Stimulated activated naive CD8-positive, alpha-beta T cell treated with anti-CD3 and anti-CD28 coated beads, Interleukin-15, amount 100 ng/mL, for 72 hours (primary cell): ENCODE measurements at regions not wholly inside any gene's neighbourhood (a gene's known extent, or its start where the extent isn't known, plus 50 kb on each side); places are given as distances from the start of the nearest gene placed in this dataset.
"Not testable (repeated sequence)": the region's sequence is repeated elsewhere in the genome, so short reads cannot be mapped to it uniquely, and the experiment has no call there.

Experiments used
- ATAC-seq: fragments of 150-1000 bp; cut with Tn5 transposase; 2 replicates; pipeline ENCODE4 v1.10.0; 2021; ENCODE audit warnings: mild to moderate bottlenecking, moderate library complexity
- DNase-seq, 2 donors: peaks; one replicate each; pipeline ENCODE4 v3.0.0; 2021 to 2022
- H3K27ac Mint-ChIP-seq, 2 donors: one replicate each; pipeline ENCODE4 v1.8.0; 2022; ENCODE audit warnings: mild to moderate bottlenecking in 2 of 2, mixed read lengths in 2 of 2, moderate library complexity in 2 of 2
- H3K27me3 Mint-ChIP-seq: one replicate; pipeline ENCODE4 v1.8.0; 2022; ENCODE audit warnings: mixed read lengths
- H3K4me1 Mint-ChIP-seq: one replicate; pipeline ENCODE4 v1.8.0; 2022; ENCODE audit warnings: mild to moderate bottlenecking, mixed read lengths
- H3K4me3 Mint-ChIP-seq, 2 donors: one replicate each; pipeline ENCODE4 v1.8.0; 2022; ENCODE audit warnings: mild to moderate bottlenecking in 2 of 2, mixed read lengths in 2 of 2, moderate library complexity in 1 of 2
- H3K9me3 Mint-ChIP-seq, 2 donors: one replicate each; pipeline ENCODE4 v1.8.0; 2022; ENCODE audit warnings: mixed read lengths in 2 of 2

DNA sequence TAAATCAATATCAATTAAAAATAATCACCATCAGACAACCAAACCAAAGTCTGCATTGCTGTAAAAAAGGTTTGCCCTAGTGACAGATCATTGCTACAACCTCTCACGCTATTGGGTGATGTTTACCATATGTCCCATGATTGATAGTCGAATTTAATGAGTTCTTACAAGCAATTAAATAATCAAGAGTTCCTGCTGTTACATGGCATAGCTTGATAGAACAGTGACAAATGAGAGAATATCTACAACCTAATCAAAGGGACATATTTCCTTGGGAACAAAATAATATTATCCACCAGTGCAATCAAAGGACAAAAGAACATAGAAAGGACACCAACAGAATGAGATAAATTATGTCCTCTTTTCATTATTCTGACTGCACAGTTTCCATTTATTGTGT is 387.4 kb downstream of the ETV1 start:
- ATAC-seq: no peak
- no peak for DNase-seq
- no peaks in the 10 kb centered on the region for H3K4me1 Mint-ChIP-seq
- H3K27me3 Mint-ChIP-seq: no peaks in the 10 kb centered on the region
- H3K27ac Mint-ChIP-seq: no peak overlapping the region
- H3K9me3 Mint-ChIP-seq: peaks cover 0 to 5% of the 10 kb centered on the region in 2 donors
- H3K4me3 Mint-ChIP-seq: no peak overlapping the region

DNA sequence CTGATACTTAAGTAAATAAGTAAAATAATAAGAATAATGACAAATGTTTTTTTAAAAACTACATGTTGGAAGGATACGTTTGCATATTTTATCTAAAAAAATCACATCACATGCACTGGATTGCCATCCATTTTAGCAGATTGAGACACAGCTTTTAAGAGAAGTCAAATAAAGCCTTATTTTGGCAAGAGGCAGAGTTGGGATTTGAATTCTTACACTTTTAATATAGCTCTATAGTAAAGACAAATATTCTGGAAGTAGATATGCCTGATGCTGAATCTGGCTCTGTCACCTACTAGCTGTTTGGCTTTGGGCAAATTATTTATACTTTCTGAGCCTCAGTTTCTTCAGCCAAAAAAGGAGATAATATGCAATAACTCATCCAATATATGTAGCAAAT is 386.4 kb downstream of the ETV1 start:
- no peak overlapping the region for H3K4me3 Mint-ChIP-seq
- ATAC-seq: no peak
- DNase-seq: no peak

DNA sequence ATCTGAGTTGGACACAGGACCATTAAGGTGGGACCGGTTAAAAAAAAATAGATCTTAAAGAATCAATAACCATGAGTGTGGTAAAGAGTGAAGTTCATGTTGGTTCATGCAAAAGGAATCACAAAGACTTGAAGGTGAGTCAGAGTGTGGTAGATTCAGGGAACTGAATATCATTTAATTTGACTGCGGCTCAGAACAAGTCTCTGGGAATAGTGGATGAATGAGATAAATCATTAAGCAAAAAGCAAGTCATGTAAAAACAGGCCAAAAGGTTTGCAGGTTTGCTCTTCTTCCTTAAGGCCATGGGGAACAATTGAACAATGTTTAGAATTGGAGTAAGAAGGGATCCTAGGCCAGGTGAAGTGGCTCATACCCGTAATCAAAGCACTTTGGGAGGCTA is 385.8 kb downstream of the ETV1 start:
- Mint-ChIP-seq H3K27me3 (no peaks in the 10 kb centered on the region), H3K4me1 (no peaks in the 10 kb centered on the region), H3K9me3 (peaks cover 7 to 11% of the 10 kb centered on the region in 2 donors), H3K27ac (no peak overlapping the region), H3K4me3 (no peak overlapping the region)
- ATAC-seq (no peak), DNase-seq (no peak)

More for the DNA sequence above, 386.4 kb downstream of the ETV1 start:
- H3K9me3 Mint-ChIP-seq: peaks cover 3 to 7% of the 10 kb centered on the region in 2 donors
- H3K4me1 Mint-ChIP-seq: no peaks in the 10 kb centered on the region
- no peaks in the 10 kb centered on the region for H3K27me3 Mint-ChIP-seq
- no peak overlapping the region for H3K27ac Mint-ChIP-seq

DNA sequence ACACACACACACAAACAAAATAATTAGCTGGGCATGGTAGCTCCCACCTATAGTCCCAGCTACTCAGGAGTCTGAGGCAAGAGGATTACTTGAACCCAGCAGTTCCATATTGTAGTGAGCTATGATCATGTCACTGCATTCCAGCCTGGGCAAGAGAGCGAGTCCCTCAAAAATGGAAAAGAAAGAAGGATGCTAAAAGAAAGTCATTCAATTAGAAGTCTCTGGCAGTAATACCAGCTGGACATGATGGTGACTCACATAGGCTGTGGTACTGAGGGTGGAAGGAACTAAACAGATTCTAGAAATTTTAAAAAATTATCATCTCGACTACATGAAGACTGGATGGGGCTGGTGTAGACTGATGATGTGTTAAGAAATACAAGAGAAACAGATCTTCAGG is 385.3 kb downstream of the ETV1 start:
- Mint-ChIP-seq H3K4me1 (no peaks in the 10 kb centered on the region), H3K27ac (no peak overlapping the region), H3K9me3 (peaks cover 7 to 11% of the 10 kb centered on the region in 2 donors), H3K4me3 (no peak overlapping the region), H3K27me3 (no peaks in the 10 kb centered on the region)
- no peak for DNase-seq
- no peak for ATAC-seq

DNA sequence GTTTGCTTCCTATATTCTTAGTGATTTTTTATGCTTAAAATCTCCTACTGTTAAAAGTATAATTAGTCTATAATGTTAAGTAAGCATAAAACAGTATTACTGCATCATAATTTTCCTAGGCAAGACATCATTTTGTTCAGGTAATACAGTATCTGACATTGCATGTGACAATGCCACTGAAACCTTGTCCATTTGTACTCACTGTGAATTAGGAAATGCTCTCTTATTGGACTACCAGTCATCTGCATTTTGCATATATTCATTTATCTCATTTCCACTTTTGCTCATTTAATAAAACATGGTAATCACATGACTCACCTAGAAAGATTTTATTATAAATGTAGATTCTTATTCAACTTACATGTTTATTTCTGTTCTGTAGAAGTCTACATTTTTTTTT is 379.1 kb downstream of the ETV1 start:
- no peaks in the 10 kb centered on the region for H3K27me3 Mint-ChIP-seq
- no peaks in the 10 kb centered on the region for H3K4me1 Mint-ChIP-seq
- H3K4me3 Mint-ChIP-seq: no peak overlapping the region
- H3K9me3 Mint-ChIP-seq: peaks cover 7 to 11% of the 10 kb centered on the region in 2 donors
- no peak for ATAC-seq
- H3K27ac Mint-ChIP-seq: no peak overlapping the region
- no peak for DNase-seq

DNA sequence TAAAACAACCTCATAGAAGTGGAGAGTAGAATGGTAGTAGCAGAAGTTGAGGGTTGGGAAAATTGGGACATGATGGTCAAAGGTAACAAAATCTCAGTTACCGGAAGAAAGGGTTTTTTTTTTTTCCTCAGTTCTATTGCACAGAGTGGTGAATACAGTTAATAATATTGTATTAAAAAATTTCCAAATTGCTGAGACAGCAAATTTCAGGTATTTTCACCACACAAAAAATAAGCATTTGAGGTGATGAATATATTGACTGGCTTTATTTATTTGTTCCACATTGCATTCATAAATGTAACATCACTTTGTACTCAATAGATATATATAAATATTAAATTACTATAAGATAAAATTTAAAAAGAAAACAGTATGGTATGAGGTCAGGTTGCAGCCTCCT is 373.8 kb downstream of the ETV1 start:
- H3K9me3 Mint-ChIP-seq: no peaks in the 10 kb centered on the region
- DNase-seq (no peak), ATAC-seq (no peak)
- no peaks in the 10 kb centered on the region for H3K4me1 Mint-ChIP-seq
- H3K4me3 Mint-ChIP-seq: no peak overlapping the region
- no peak overlapping the region for H3K27ac Mint-ChIP-seq
- H3K27me3 Mint-ChIP-seq: no peaks in the 10 kb centered on the region

DNA sequence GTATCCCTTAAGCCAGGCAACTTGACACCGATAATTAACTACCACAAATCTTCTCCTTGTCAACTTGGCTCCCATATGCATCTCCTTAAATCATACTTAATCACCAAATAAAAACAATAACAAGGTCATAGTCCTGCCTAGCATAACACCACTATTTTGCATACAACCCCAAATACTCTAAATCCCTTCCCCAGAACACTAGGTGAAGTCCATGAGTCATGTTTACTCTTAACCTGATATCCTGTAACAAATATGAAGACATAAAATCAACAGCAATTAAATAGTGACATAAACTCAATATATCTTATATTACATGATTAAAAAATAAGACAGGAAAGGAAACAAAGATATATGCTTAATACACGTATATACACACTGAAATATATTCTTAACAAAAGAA is 362.0 kb downstream of the ETV1 start:
- Mint-ChIP-seq H3K9me3 (peaks cover 0 to 9% of the 10 kb centered on the region in 2 donors), H3K4me1 (no peaks in the 10 kb centered on the region), H3K4me3 (no peak overlapping the region), H3K27ac (no peak overlapping the region), H3K27me3 (no peaks in the 10 kb centered on the region)
- ATAC-seq (no peak), DNase-seq (no peak)

DNA sequence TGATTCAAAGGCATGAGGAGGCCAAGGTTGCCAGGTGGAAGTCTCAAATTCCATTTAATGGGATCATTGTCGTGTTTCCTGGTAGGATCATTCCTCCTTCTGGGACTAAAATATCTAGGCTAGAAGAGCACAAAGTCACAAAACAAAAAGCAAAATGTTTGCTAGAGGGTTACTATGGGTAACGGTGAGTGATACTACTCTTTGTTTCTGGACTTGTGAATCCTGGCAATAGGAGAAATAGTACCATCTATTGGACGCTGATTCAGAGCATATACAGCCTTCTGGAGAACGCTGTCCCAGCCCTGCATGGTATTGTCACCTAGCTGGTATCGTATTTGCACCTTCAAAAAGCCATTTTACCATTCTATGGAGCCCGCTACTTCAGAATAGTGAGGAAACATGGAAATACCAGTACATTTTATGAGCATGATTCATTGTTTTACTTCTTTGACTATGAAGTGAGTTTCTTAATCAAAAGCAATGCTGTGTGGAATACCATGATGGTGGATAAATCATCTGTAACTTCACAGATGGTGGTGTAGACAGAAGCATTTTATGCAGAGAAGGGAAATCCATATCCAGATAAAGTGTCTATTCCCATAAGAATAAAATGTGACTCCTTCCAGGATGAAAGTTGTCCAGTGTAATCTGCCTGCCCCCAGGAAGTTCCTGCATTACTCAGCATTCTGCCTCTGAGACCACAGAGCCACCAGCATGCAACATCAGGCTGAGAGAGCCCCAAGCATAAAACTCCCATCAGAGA is 361.0 kb downstream of the ETV1 start:
- no peaks in the 10 kb centered on the region for H3K27me3 Mint-ChIP-seq
- H3K9me3 Mint-ChIP-seq: peaks cover 0 to 9% of the 10 kb centered on the region in 2 donors
- H3K4me1 Mint-ChIP-seq: no peaks in the 10 kb centered on the region
- H3K4me3 Mint-ChIP-seq: no peak overlapping the region
- ATAC-seq (no peak), DNase-seq (no peak)
- H3K27ac Mint-ChIP-seq: no peak overlapping the region

DNA sequence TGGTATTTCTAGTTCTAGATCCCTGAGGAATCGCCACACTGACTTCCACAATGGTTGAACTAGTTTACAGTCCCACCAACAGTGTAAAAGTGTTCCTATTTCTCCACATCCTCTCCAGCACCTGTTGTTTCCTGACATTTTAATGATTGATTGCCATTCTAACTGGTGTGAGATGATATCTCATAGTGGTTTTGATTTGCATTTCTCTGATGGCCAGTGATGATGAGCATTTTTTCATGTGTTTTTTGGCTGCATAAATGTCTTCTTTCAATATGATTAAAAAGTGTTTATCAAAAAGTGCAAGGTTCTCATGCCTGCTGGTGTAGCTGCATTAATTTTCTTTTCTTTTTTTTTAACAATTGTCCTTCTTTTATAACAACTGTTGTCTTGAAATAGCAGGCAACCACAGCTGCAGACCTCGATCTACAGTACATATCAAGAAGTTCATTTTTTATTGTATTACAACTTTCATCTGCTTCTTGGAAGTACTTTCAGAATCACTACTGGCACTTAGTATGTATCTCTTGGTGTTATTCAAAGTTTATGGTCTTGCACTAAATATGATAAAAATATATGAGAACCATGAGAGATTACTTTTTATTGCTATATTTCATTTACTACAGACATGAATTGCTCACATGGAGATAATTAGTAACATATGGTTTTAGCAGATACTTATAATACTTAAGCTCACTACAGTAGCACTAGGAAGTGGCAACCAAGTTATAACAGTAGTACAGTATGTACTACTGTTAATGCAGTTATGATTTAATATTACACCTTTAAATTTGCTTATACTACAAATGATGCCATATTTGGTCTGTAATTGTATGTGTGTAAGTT is 358.0 kb downstream of the ETV1 start:
- H3K27ac Mint-ChIP-seq, H3K9me3 Mint-ChIP-seq, H3K4me3 Mint-ChIP-seq, DNase-seq, ATAC-seq, H3K4me1 Mint-ChIP-seq, H3K27me3 Mint-ChIP-seq: not testable (repeated sequence)

DNA sequence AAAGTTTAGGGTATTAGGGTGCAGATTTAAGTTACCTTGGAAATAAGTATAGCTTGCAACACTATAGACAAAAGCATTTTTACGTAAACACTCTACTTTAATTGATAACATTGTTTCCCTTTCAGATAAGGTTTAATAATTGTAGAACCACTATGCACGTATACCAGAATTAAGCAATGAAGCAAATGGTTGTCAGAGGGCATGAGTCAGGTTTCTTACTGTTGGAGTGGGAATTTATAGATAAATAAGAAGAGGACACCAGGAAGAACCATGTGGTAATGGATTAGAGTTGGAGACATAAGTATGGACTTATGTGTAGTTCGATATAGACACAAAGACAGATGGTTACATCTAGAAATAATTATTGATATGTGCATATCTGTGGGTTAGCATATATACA is 355.6 kb downstream of the ETV1 start:
- no peaks in the 10 kb centered on the region for H3K9me3 Mint-ChIP-seq
- DNase-seq (no peak), ATAC-seq (no peak)
- H3K27me3 Mint-ChIP-seq: no peaks in the 10 kb centered on the region
- H3K4me1 Mint-ChIP-seq: no peaks in the 10 kb centered on the region
- no peak overlapping the region for H3K4me3 Mint-ChIP-seq
- H3K27ac Mint-ChIP-seq: no peak overlapping the region

DNA sequence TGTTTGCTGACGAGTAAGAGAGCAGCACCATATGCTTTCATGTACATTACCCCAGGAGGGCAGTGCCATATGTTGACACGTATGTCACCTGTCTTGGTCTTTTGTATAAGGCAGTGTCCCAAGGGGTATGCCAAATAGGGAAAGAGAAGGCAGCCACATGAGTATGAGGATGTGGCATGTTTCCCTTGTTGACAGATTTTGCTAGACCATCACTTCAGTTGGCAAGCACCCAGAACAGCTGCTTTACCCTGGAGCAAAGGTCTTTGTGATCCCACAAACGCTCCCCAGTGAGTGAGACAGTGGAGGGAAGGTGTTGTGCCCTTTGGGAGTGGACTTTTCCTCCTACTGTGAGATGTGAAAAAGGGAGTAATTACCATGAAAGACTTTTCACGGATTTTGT is 350.1 kb downstream of the ETV1 start:
- Mint-ChIP-seq H3K27ac (no peak overlapping the region), H3K27me3 (no peaks in the 10 kb centered on the region), H3K4me1 (no peaks in the 10 kb centered on the region), H3K4me3 (no peak overlapping the region), H3K9me3 (no peaks in the 10 kb centered on the region)
- no peak for DNase-seq
- ATAC-seq: no peak

DNA sequence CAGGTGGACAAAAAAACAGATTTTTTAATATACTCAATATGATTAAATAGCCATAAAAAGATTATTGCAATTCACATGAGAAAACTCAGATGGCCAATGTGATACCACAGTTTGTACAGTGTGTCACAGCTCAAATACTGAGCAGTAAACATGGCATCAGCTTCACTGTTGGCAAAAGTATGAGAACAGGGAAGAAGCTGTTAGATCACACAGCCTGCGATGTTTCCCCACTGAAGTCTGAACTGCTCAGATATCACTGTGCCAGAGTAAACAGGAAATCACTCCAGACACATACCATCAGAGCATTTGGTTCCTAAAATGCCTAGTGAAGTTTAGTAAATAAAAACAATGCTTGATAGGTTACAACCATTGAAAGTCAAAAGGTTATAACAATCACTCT is 347.8 kb downstream of the ETV1 start:
- Mint-ChIP-seq H3K4me1 (no peaks in the 10 kb centered on the region), H3K27ac (no peak overlapping the region), H3K27me3 (no peaks in the 10 kb centered on the region), H3K4me3 (no peak overlapping the region), H3K9me3 (no peaks in the 10 kb centered on the region)
- no peak for ATAC-seq
- DNase-seq: no peak

DNA sequence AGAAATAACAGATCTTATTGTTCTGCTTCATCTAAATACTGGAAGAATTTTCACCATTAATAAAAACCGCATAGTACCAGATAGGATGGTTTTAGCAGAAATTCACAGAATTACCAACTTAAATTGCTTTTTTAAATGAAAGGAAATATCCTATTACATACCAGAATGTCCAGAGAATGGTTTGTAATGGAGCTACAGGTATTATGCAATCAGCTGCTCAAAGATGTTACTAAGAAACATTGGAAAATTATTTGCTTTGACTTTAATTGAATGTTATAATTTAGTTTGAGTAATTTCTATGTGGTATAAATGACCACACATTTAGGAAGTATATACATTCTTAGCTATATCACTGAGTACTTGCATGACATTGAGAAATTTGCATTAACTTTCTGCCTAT is 338.3 kb downstream of the ETV1 start:
- H3K4me1 Mint-ChIP-seq: no peaks in the 10 kb centered on the region
- no peak for DNase-seq
- no peaks in the 10 kb centered on the region for H3K27me3 Mint-ChIP-seq

DNA sequence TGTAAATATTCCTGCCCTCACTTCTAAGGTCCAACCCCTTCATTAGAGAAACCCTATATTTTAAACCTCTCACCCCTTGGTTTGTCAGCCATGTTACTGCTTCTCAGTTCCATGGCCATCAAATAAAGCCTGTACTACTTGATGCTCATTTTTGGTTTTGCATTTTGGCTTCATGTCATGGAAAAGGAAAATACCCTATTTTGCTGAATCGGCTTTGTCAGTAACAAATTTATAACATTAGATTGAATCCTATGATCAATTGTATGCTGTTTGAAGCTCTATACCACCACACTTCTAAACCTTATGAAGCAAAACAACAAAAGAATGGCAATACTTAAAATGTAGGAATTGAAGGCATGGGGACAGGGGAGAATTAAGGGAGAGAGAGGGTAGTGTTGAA is 333.1 kb downstream of the ETV1 start:
- Mint-ChIP-seq H3K4me1 (no peaks in the 10 kb centered on the region), H3K27ac (no peak overlapping the region), H3K27me3 (no peaks in the 10 kb centered on the region), H3K4me3 (no peak overlapping the region), H3K9me3 (peaks cover 4 to 7% of the 10 kb centered on the region in 2 donors)
- DNase-seq (no peak), ATAC-seq (no peak)

More for the DNA sequence above, 338.3 kb downstream of the ETV1 start:
- Mint-ChIP-seq H3K27ac (no peak overlapping the region), H3K9me3 (peaks cover 0 to 6% of the 10 kb centered on the region in 2 donors), H3K4me3 (no peak overlapping the region)
- no peak for ATAC-seq

DNA sequence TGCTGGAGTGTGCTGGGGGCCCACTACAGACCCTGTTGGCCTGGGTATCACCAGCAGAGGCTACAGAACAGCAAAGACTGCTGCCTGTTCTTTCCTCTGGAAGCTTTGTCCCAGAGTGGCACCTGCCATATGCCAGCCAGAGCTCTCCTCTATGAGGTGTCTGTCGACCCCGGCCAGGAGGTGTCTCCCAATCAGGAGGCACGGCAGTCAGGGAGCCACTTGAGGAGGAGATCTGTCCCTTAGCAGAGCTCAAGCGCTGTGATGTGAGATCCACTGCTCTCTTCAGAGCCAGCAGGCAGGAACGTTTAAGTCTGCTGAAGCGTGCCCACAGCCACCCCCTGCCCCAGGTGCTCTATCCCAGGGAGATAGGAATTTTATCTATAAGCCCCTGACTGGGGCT is 316.2 kb downstream of the ETV1 start:
- Mint-ChIP-seq H3K4me3 (no peak overlapping the region), H3K9me3 (peaks cover 0 to 17% of the 10 kb centered on the region in 2 donors), H3K4me1 (no peaks in the 10 kb centered on the region), H3K27me3 (no peaks in the 10 kb centered on the region), H3K27ac (no peak overlapping the region)
- no peak for ATAC-seq
- DNase-seq: no peak

DNA sequence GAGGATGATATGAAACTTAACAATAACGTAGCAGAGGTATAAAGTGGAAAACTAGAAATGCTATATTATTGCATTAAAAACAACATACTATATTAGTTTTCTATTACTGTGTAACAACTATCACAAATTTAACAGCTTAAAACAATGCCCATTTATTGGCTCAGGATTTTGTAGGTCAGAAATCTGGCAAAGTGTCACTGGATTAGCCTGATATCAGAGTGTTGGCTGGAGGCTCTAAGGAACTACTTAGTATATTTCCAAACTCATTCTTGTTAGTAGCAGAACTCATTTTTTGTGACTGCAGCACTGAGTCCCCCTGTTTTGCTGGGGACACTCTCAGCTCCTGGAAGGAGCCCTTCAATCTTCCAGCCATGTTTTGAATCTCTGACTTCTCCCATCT is 306.8 kb downstream of the ETV1 start:
- no peaks in the 10 kb centered on the region for H3K27me3 Mint-ChIP-seq
- DNase-seq (no peak), ATAC-seq (no peak)
- no peaks in the 10 kb centered on the region for H3K9me3 Mint-ChIP-seq
- H3K4me1 Mint-ChIP-seq: no peaks in the 10 kb centered on the region
- no peak overlapping the region for H3K27ac Mint-ChIP-seq
- no peak overlapping the region for H3K4me3 Mint-ChIP-seq
